Thoracic aorta (tissue), 2 donors: ENCODE measurements at regions not wholly inside any gene's neighbourhood (a gene's known extent, or its start where the extent isn't known, plus 50 kb on each side); places are given as distances from the start of the nearest gene placed in this dataset.

Experiments used
- ATAC-seq: fragments of 150-250 bp; one replicate; pipeline ENCODE4 v1.8.0; 2017; ENCODE audit warnings: low read depth; ENCODE audit not compliant: insufficient number of reproducible peaks, low FRiP score
- DNase-seq: peaks from one replicate; pipeline ENCODE4 v3.0.0-alpha.2; 2020; ENCODE audit warnings: low spot score
- H3K27ac ChIP-seq, 2 donors: fragments of 200-600 bp; sonication (generic); 1 replicate in 1 of 2; 2 replicates in 1 of 2; pipeline ENCODE4 v1.5.1; 2016; ENCODE audit warnings: mild to moderate bottlenecking in 2 of 2, moderate library complexity in 2 of 2
- H3K27me3 ChIP-seq: fragments of 200-600 bp; sonication (generic); replicated peaks from 2 replicates; pipeline ENCODE4 v1.6.0; 2016; ENCODE audit warnings: mild to moderate bottlenecking; ENCODE audit not compliant: insufficient read depth
- H3K36me3 ChIP-seq: fragments of 200-600 bp; sonication (generic); one replicate; pipeline ENCODE4 v1.5.1; 2016
- H3K4me1 ChIP-seq, 2 donors: fragments of 200-600 bp; sonication (generic); 1 replicate in 1 of 2; 2 replicates in 1 of 2; pipeline versions ENCODE4 v1.5.1 to v1.6.0; 2016; ENCODE audit warnings: low read depth in 2 of 2, mild to moderate bottlenecking in 1 of 2; ENCODE audit not compliant: control insufficient read depth in 1 of 2
- H3K4me3 ChIP-seq: fragments of 200-600 bp; sonication (generic); 2 replicates; pipeline ENCODE4 v1.5.1; 2016; ENCODE audit warnings: mild to moderate bottlenecking
- H3K9me3 ChIP-seq: fragments of 200-600 bp; sonication (generic); 2 replicates; pipeline ENCODE4 v1.5.1; 2016
- CTCF ChIP-seq: fragments of 200-600 bp; sonication (generic); IDR thresholded peaks from one replicate; pipeline ENCODE4 v1.5.1; 2019; ENCODE audit warnings: antibody characterized with exemption

GRCh38 chr4:110816367-110816766, 193.5 kb upstream of the PITX2 start:
- Histone ChIP-seq H3K9me3 (no peaks in the 10 kb centered on the region), H3K36me3 (no peaks in the 10 kb centered on the region), H3K4me3 (no peak overlapping the region), H3K27ac (no peak overlapping the region), H3K4me1 (no peaks in the 10 kb centered on the region), H3K27me3 (no peaks in the 10 kb centered on the region)
- no peak for DNase-seq
- no peak for TF ChIP-seq CTCF
- no peak for ATAC-seq

GRCh38 chr4:110821186-110821585, 198.3 kb upstream of the PITX2 start:
- ATAC-seq: no peak
- DNase-seq: no peak

GRCh38 chr4:110823251-110823650, 200.4 kb upstream of the PITX2 start:
- H3K27ac ChIP-seq: no peak overlapping the region
- ATAC-seq: no peak
- no peak overlapping the region for H3K4me3 ChIP-seq
- H3K4me1 ChIP-seq: no peaks in the 10 kb centered on the region
- no peaks in the 10 kb centered on the region for H3K27me3 ChIP-seq
- no peaks in the 10 kb centered on the region for H3K9me3 ChIP-seq
- no peak for TF ChIP-seq CTCF
- H3K36me3 ChIP-seq: no peaks in the 10 kb centered on the region
- DNase-seq: no peak

More at GRCh38 chr4:110821186-110821585, 198.3 kb upstream of the PITX2 start:
- no peak for TF ChIP-seq CTCF
- Histone ChIP-seq H3K4me1 (no peaks in the 10 kb centered on the region), H3K27ac (no peak overlapping the region), H3K9me3 (no peaks in the 10 kb centered on the region), H3K36me3 (no peaks in the 10 kb centered on the region), H3K4me3 (no peak overlapping the region), H3K27me3 (no peaks in the 10 kb centered on the region)

- ATAC-seq: no peak
- no peak overlapping the region for H3K4me3 ChIP-seq
- no peaks in the 10 kb centered on the region for H3K4me1 ChIP-seq
- H3K27me3 ChIP-seq: no peaks in the 10 kb centered on the region
- no peaks in the 10 kb centered on the region for H3K9me3 ChIP-seq
- H3K27ac ChIP-seq: no peak overlapping the region
- DNase-seq: no peak
- TF ChIP-seq CTCF: no peak
- no peaks in the 10 kb centered on the region for H3K36me3 ChIP-seq
Measured at GRCh38 chr4:110824344-110824743, 201.5 kb upstream of the PITX2 start.

GRCh38 chr4:110826656-110827055, 203.8 kb upstream of the PITX2 start:
- DNase-seq: no peak
- TF ChIP-seq CTCF: no peak
- Histone ChIP-seq H3K4me3 (no peak overlapping the region), H3K36me3 (no peaks in the 10 kb centered on the region), H3K9me3 (no peaks in the 10 kb centered on the region), H3K4me1 (no peaks in the 10 kb centered on the region), H3K27me3 (no peaks in the 10 kb centered on the region), H3K27ac (no peak overlapping the region)
- ATAC-seq: no peak
